ENCODE measurements at regions not wholly inside any gene's neighbourhood (a gene's known extent, or its start where the extent isn't known, plus 50 kb on each side); places are given as distances from the start of the nearest gene placed in this dataset.

DNA sequence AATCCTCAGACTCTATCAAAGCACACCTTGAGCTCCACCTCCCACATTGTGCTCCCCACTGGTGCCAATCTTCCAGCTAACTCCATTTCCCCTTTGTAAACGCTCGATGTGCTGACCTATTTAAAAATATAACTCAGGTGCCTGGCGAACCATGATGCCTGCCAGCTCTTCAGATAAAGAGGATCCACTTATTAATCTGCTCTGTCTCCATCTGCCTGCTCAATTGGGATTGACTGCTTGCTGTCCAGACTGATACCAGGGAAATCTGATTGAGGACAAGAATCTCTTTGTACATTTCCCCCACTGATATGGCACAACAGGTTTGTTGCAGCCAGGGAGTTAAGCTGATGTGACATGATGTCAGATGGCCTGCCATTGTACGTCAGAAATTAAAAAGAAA lies 2036.5 kb upstream of the CELF4 start:
- Mint-ChIP-seq H3K9me3 (ENCODE audit: unreplicated experiment) (no peaks in the 10 kb centered on the region), H3K27ac (ENCODE audit: low read depth, unreplicated experiment) (no peak overlapping the region), H3K4me3 (ENCODE audit: unreplicated experiment) (no peak overlapping the region), H3K27me3 (ENCODE audit: insufficient read depth, unreplicated experiment) (no peaks in the 10 kb centered on the region), H3K36me3 (ENCODE audit: insufficient read depth, unreplicated experiment) (peaks cover 6% of the 10 kb centered on the region), H3K4me1 (ENCODE audit: insufficient read depth, unreplicated experiment) (peaks cover 16% of the 10 kb centered on the region)
- ChIA-PET CTCF (no interaction called here), POLR2A (no interaction called here)
- TF ChIP-seq, protein P1, sequence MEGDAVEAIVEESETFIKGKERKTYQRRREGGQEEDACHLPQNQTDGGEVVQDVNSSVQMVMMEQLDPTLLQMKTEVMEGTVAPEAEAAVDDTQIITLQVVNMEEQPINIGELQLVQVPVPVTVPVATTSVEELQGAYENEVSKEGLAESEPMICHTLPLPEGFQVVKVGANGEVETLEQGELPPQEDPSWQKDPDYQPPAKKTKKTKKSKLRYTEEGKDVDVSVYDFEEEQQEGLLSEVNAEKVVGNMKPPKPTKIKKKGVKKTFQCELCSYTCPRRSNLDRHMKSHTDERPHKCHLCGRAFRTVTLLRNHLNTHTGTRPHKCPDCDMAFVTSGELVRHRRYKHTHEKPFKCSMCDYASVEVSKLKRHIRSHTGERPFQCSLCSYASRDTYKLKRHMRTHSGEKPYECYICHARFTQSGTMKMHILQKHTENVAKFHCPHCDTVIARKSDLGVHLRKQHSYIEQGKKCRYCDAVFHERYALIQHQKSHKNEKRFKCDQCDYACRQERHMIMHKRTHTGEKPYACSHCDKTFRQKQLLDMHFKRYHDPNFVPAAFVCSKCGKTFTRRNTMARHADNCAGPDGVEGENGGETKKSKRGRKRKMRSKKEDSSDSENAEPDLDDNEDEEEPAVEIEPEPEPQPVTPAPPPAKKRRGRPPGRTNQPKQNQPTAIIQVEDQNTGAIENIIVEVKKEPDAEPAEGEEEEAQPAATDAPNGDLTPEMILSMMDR (IDR thresholded peaks at IDR 0.05; ENCODE audit: unreplicated experiment), result no peak
- DNase-seq (ENCODE audit: unreplicated experiment), result no peak
- intact Hi-C loops (cut with micrococcal nuclease), result no loop called here
- BruUV-seq (replicated peaks), result no TSS peak

DNA sequence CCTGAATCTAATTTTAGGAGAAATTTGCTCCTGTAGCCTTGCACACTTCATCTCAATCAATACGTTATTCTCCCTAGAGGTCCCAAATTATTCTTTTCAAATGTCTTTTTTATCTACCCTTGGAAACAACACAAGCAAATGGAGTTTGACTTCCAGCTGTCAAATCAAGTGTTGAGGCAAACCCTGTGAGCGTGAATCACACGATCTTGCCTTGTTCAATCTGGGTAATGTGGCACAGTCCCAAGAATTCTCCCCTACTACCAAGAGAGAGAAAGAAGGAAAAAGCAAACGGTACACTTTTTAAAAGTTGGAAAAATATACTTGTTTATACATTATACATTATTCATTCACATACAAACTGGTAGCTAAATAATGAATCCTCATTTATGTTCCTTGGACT lies 2035.3 kb upstream of the CELF4 start:
- TF ChIP-seq, protein P1 (IDR thresholded peaks at IDR 0.05; ENCODE audit: unreplicated experiment), result no peak
- CTCF ChIA-PET, result no interaction called here
- Mint-ChIP-seq H3K4me1 (ENCODE audit: insufficient read depth, unreplicated experiment) (peaks cover 16% of the 10 kb centered on the region), H3K9me3 (ENCODE audit: unreplicated experiment) (no peaks in the 10 kb centered on the region), H3K36me3 (ENCODE audit: insufficient read depth, unreplicated experiment) (peaks cover 6% of the 10 kb centered on the region), H3K4me3 (ENCODE audit: unreplicated experiment) (no peak overlapping the region), H3K27ac (ENCODE audit: low read depth, unreplicated experiment) (no peak overlapping the region), H3K27me3 (ENCODE audit: insufficient read depth, unreplicated experiment) (no peaks in the 10 kb centered on the region)
- intact Hi-C loops (cut with micrococcal nuclease), result no loop called here
- no peak for DNase-seq (ENCODE audit: unreplicated experiment)
- BruUV-seq (replicated peaks), result no TSS peak
- POLR2A ChIA-PET, result no interaction called here

DNA sequence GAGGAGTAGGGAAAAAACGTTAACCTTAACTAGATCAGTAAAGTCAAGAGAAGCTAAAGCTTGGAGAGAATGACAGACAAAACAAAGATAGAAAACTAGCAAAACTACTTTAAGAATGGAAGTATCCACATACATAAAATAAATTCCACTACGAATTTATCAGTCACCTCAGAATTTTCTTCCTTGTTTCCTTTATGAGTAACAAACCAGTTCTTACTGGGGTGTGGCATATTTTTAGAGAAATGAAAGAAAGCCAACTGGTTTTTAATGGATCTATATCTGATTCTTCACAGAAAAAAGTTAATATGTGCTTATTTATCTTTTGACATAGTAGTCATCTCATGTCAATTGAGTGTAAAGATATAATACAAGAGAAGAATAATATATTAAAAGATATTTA lies 2033.7 kb upstream of the CELF4 start:
- H3K4me3 Mint-ChIP-seq (ENCODE audit: unreplicated experiment), result no peak overlapping the region
- intact Hi-C loops (cut with micrococcal nuclease), result no loop called here
- no peak for DNase-seq (ENCODE audit: unreplicated experiment)
- BruUV-seq (replicated peaks), result no TSS peak
- H3K9me3 Mint-ChIP-seq (ENCODE audit: unreplicated experiment), result no peaks in the 10 kb centered on the region
- CTCF ChIA-PET, result no interaction called here
- peak overlapping the region; percentile 43 for H3K27ac Mint-ChIP-seq (ENCODE audit: low read depth, unreplicated experiment)
- peaks cover 6% of the 10 kb centered on the region for H3K36me3 Mint-ChIP-seq (ENCODE audit: insufficient read depth, unreplicated experiment)
- no peaks in the 10 kb centered on the region for H3K27me3 Mint-ChIP-seq (ENCODE audit: insufficient read depth, unreplicated experiment)
- peaks cover 7% of the 10 kb centered on the region for H3K4me1 Mint-ChIP-seq (ENCODE audit: insufficient read depth, unreplicated experiment)
- TF ChIP-seq, protein P1 (IDR thresholded peaks at IDR 0.05; ENCODE audit: unreplicated experiment), result no peak
- POLR2A ChIA-PET, result no interaction called here

DNA sequence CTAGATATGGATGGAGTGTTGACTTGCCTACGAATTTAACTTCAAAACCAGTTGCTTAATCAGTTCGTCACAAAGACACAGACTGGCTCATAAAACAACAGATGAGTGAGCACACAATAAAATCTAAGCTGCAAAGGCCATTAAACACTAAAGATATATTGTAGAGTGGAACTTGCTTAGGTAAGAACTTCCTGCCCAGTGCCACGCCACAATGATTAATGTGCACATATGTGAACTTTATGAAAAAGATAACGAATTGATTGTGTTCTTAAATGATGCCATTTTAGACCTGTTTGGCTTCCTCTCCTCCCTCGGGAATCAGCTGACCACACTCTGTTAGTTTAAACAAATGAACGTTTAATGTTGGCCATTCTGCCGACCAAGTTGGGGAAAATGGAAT lies 2031.3 kb upstream of the CELF4 start:
- H3K27ac Mint-ChIP-seq (ENCODE audit: low read depth, unreplicated experiment), result no peak overlapping the region
- POLR2A ChIA-PET, result interaction anchor here (0.7 kb wide), 2 partner anchors 161 to 713 kb away, joined by 3 to 5 read pairs; no protein-coding TSS in a partner anchor
- H3K4me3 Mint-ChIP-seq (ENCODE audit: unreplicated experiment), result no peak overlapping the region
- no peak for DNase-seq (ENCODE audit: unreplicated experiment)
- peaks cover 6% of the 10 kb centered on the region for H3K4me1 Mint-ChIP-seq (ENCODE audit: insufficient read depth, unreplicated experiment)
- intact Hi-C loops (cut with micrococcal nuclease), result no loop called here
- peaks cover 6% of the 10 kb centered on the region for H3K36me3 Mint-ChIP-seq (ENCODE audit: insufficient read depth, unreplicated experiment)
- TF ChIP-seq, protein P1 (IDR thresholded peaks at IDR 0.05; ENCODE audit: unreplicated experiment), result no peak
- no TSS peak for BruUV-seq (replicated peaks)
- CTCF ChIA-PET, result interaction anchor here (0.6 to 0.8 kb wide), 2 partner anchors 9 to 97 kb away, joined by 3 read pairs; no protein-coding TSS in a partner anchor
- no peaks in the 10 kb centered on the region for H3K9me3 Mint-ChIP-seq (ENCODE audit: unreplicated experiment)
- no peaks in the 10 kb centered on the region for H3K27me3 Mint-ChIP-seq (ENCODE audit: insufficient read depth, unreplicated experiment)

Measured in MCF 10A (cell line).